Left forelimb (tissue), 1 donor: ENCODE measurements at regions not wholly inside any gene's neighbourhood (a gene's known extent, or its start where the extent isn't known, plus 50 kb on each side); places are given as distances from the start of the nearest gene placed in this dataset.
"Not testable (repeated sequence)": the region's sequence is repeated elsewhere in the genome, so short reads cannot be mapped to it uniquely, and the experiment has no call there.

Source experiments
- DNase-seq: peaks from one replicate; pipeline ENCODE4 v3.0.0-alpha.2; 2018; ENCODE audit warnings: low spot score

GRCh38 chr9:65418966-65419365 lies 134.0 kb upstream of the FOXD4L5 start:
- DNase-seq = not testable (repeated sequence)

- not testable (repeated sequence) for DNase-seq
Observed at GRCh38 chr9:65416948-65417347, 131.9 kb upstream of the FOXD4L5 start.

GRCh38 chr9:65414249-65414648 lies 129.2 kb upstream of the FOXD4L5 start:
- not testable (repeated sequence) for DNase-seq

GRCh38 chr9:65413371-65413770 lies 128.4 kb upstream of the FOXD4L5 start:
- DNase-seq = not testable (repeated sequence)

GRCh38 chr9:65411901-65412300 lies 126.9 kb upstream of the FOXD4L5 start:
- DNase-seq = no peak

- no peak for DNase-seq
Observed at GRCh38 chr9:65411336-65411735, 126.3 kb upstream of the FOXD4L5 start.

GRCh38 chr9:65410926-65411325 lies 125.9 kb upstream of the FOXD4L5 start:
- DNase-seq = no peak

GRCh38 chr9:65409471-65409980 lies 124.5 kb upstream of the FOXD4L5 start:
- no peak for DNase-seq

- not testable (repeated sequence) for DNase-seq
Observed at GRCh38 chr9:65408806-65409205, 123.8 kb upstream of the FOXD4L5 start.

GRCh38 chr9:65406625-65407024 lies 121.6 kb upstream of the FOXD4L5 start:
- DNase-seq = not testable (repeated sequence)

- not testable (repeated sequence) for DNase-seq
Observed at GRCh38 chr9:65405766-65406165, 120.8 kb upstream of the FOXD4L5 start.

GRCh38 chr9:65405253-65405652 lies 120.2 kb upstream of the FOXD4L5 start:
- DNase-seq = no peak

GRCh38 chr9:65404232-65405006 lies 119.4 kb upstream of the FOXD4L5 start:
- DNase-seq = no peak

GRCh38 chr9:65403721-65404120 lies 118.7 kb upstream of the FOXD4L5 start:
- no peak for DNase-seq

- DNase-seq = not testable (repeated sequence)
Observed at GRCh38 chr9:65403072-65403471, 118.1 kb upstream of the FOXD4L5 start.

- not testable (repeated sequence) for DNase-seq
Observed at GRCh38 chr9:65402206-65402870, 117.3 kb upstream of the FOXD4L5 start.

GRCh38 chr9:65401456-65402045 lies 116.5 kb upstream of the FOXD4L5 start:
- DNase-seq = not testable (repeated sequence)

- DNase-seq = no peak
Observed at GRCh38 chr9:65400886-65401285, 115.9 kb upstream of the FOXD4L5 start.

GRCh38 chr9:65397763-65398719 lies 113.0 kb upstream of the FOXD4L5 start:
- DNase-seq = not testable (repeated sequence)

- DNase-seq = not testable (repeated sequence)
Observed at GRCh38 chr9:65397226-65397625, 112.2 kb upstream of the FOXD4L5 start.

GRCh38 chr9:65396601-65397000 lies 111.6 kb upstream of the FOXD4L5 start:
- not testable (repeated sequence) for DNase-seq
